HL-60 (cell line): ENCODE measurements at regions not wholly inside any gene's neighbourhood (a gene's known extent, or its start where the extent isn't known, plus 50 kb on each side); places are given as distances from the start of the nearest gene placed in this dataset.
A peak's percentile ranks its signal among the peaks of the same experiment; 100 is the strongest.

ENCODE experiments used
- DNase-seq, 2 experiments: peaks; one replicate each; pipeline ENCODE4 v3.0.0-alpha.2; 2010 to 2020; ENCODE audit warnings: low read depth in 1 of 2, low spot score in 1 of 2
- H3K27ac ChIP-seq: fragments of 250-450 bp; sonication (Bioruptor Pico); replicated peaks from 2 replicates; pipeline ENCODE4 v1.5.1; 2020; ENCODE audit warnings: mild to moderate bottlenecking, moderate library complexity
- H3K27me3 ChIP-seq: fragments of 250-450 bp; sonication (Bioruptor Pico); 2 replicates; pipeline ENCODE4 v1.5.1; 2021; ENCODE audit warnings: mild to moderate bottlenecking, moderate library complexity; ENCODE audit not compliant: insufficient read depth, poor library complexity, severe bottlenecking
- H3K4me3 ChIP-seq: replicated peaks from 2 replicates; pipeline ENCODE4 v1.5.1; 2011; ENCODE audit warnings: mild to moderate bottlenecking, control low read depth, low read length; ENCODE audit not compliant: insufficient read depth
- GABPA ChIP-seq: IDR thresholded peaks from 2 replicates; pipeline ENCODE4 v1.6.1; 2012; ENCODE audit warnings: low read depth
- POLR2AphosphoS5 ChIP-seq: IDR thresholded peaks from 2 replicates; pipeline ENCODE4 v1.6.1; 2012; ENCODE audit warnings: low read depth
- SPI1 ChIP-seq: IDR thresholded peaks from 2 replicates; pipeline ENCODE4 v1.6.1; 2012; ENCODE audit warnings: low read depth, mild to moderate bottlenecking, borderline replicate concordance
- TF ChIP-seq, protein P1 (sequence below): IDR thresholded peaks from 2 replicates; pipeline ENCODE4 v1.6.1; 2012; ENCODE audit warnings: low read depth; ENCODE audit not compliant: insufficient replicate concordance
- TF ChIP-seq, protein P2 (sequence below): IDR thresholded peaks from one replicate; pipeline ENCODE4 v1.5.1; 2011; ENCODE audit warnings: low read length, control low read depth, inconsistent platforms; ENCODE audit not compliant: insufficient read depth

DNA sequence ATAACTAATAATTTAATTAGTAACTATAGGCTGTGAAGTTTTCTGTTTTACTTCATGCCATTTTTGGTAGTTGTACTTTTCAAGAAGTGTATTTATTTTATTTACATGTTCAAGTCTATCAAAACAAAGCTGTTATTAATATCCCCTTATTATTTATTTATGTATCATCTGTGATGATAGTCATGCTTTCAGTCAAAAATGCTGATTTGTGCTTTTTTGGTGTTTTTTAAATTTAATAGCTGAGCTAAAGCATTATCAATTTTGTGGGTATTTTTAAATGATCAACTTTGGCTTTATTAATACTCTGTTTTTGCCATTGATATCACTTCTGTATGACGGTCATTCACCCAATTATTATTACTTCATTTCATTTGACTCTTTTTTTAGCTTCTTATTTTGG is 1229.2 kb upstream of the CADM2 start:
- no peak overlapping the region for H3K4me3 ChIP-seq
- DNase-seq: no peak

DNA sequence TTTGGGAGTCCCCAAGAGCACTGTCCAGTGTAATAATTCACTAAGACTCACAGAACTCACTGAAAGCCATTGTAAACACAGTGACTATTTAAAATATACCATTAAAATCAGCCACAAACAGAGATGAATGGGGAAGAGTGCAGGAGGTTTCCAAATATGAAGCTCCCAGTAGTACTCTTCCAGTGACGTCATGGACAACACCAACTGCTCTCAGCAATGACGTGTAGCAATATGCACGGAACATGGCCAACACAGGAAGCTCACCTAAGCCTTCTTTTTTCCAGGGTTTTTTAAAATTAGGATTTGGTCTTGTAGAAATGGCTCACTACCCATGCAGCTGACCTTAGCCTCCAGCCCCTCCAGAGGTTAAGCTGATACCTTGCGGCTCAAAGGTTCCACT is 1224.1 kb upstream of the CADM2 start:
- Histone ChIP-seq H3K27me3 (no peaks in the 10 kb centered on the region), H3K27ac (no peak overlapping the region), H3K4me3 (no peak overlapping the region)
- TF ChIP-seq, protein P1, sequence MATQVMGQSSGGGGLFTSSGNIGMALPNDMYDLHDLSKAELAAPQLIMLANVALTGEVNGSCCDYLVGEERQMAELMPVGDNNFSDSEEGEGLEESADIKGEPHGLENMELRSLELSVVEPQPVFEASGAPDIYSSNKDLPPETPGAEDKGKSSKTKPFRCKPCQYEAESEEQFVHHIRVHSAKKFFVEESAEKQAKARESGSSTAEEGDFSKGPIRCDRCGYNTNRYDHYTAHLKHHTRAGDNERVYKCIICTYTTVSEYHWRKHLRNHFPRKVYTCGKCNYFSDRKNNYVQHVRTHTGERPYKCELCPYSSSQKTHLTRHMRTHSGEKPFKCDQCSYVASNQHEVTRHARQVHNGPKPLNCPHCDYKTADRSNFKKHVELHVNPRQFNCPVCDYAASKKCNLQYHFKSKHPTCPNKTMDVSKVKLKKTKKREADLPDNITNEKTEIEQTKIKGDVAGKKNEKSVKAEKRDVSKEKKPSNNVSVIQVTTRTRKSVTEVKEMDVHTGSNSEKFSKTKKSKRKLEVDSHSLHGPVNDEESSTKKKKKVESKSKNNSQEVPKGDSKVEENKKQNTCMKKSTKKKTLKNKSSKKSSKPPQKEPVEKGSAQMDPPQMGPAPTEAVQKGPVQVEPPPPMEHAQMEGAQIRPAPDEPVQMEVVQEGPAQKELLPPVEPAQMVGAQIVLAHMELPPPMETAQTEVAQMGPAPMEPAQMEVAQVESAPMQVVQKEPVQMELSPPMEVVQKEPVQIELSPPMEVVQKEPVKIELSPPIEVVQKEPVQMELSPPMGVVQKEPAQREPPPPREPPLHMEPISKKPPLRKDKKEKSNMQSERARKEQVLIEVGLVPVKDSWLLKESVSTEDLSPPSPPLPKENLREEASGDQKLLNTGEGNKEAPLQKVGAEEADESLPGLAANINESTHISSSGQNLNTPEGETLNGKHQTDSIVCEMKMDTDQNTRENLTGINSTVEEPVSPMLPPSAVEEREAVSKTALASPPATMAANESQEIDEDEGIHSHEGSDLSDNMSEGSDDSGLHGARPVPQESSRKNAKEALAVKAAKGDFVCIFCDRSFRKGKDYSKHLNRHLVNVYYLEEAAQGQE: no peak
- TF ChIP-seq, protein P2, sequence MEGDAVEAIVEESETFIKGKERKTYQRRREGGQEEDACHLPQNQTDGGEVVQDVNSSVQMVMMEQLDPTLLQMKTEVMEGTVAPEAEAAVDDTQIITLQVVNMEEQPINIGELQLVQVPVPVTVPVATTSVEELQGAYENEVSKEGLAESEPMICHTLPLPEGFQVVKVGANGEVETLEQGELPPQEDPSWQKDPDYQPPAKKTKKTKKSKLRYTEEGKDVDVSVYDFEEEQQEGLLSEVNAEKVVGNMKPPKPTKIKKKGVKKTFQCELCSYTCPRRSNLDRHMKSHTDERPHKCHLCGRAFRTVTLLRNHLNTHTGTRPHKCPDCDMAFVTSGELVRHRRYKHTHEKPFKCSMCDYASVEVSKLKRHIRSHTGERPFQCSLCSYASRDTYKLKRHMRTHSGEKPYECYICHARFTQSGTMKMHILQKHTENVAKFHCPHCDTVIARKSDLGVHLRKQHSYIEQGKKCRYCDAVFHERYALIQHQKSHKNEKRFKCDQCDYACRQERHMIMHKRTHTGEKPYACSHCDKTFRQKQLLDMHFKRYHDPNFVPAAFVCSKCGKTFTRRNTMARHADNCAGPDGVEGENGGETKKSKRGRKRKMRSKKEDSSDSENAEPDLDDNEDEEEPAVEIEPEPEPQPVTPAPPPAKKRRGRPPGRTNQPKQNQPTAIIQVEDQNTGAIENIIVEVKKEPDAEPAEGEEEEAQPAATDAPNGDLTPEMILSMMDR: no peak
- TF ChIP-seq POLR2AphosphoS5: no peak
- no peak for TF ChIP-seq GABPA
- TF ChIP-seq SPI1: no peak
- no peak for DNase-seq

More for the DNA sequence above, 1229.2 kb upstream of the CADM2 start:
- TF ChIP-seq POLR2AphosphoS5: no peak
- no peak for TF ChIP-seq GABPA
- TF ChIP-seq, protein P2: no peak
- TF ChIP-seq, protein P1: no peak
- no peak for TF ChIP-seq SPI1
- H3K27me3 ChIP-seq: no peaks in the 10 kb centered on the region
- H3K27ac ChIP-seq: no peak overlapping the region

DNA sequence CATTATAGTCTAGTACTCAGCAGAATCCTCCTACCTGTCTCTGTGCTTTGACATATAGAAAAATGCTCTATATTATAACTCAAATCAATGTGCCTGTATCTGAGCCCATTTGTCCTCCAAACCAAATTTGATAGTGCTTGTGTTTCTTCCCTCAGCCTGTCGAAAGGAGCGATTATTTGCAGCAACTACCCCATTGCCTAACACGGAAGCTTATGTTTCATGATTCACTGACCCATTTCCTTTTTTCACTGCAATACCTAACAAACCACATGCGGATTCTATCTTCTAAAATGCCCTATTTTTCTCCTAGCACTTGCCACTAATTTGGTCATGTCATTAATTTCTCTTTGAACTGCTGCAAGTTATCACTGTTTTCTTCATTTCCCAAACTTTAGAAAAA is 1220.6 kb upstream of the CADM2 start:
- Histone ChIP-seq H3K27ac (peak overlapping the region; percentile 60), H3K4me3 (no peak overlapping the region), H3K27me3 (no peaks in the 10 kb centered on the region)
- TF ChIP-seq GABPA (peak; percentile 35; the same call in 1 of the 2 replicates), POLR2AphosphoS5 (peak; percentile 31; the same call in 1 of the 2 replicates), SPI1 (peak; percentile 80)
- TF ChIP-seq, protein P2: no peak
- TF ChIP-seq, protein P1: no peak
- DNase-seq: peak; percentile 11 to 76
